GM12878 (cell line): ENCODE measurements at regions not wholly inside any gene's neighbourhood (a gene's known extent, or its start where the extent isn't known, plus 50 kb on each side); places are given as distances from the start of the nearest gene placed in this dataset.

Experiments
- ATAC-seq: fragments of 200-7000 bp; cut with Tn5 transposase; 3 replicates; pipeline ENCODE4 v1.9.1; 2020; ENCODE audit warnings: mild to moderate bottlenecking, moderate library complexity
- BruUV-seq: library from RNA; stranded (reverse); fragments of 400-500 nt; replicated peaks from 2 replicates; lab custom pipeline; 2021; lab: Mats Ljungman, UMichigan
- CTCF ChIA-PET: fragments of 300-600 bp; sonication (Branson Sonifier 250); formaldehyde crosslinking; extraction: SDS; loops from one replicate; lab custom pipeline; 2021; ENCODE audit warnings: inconsistent platforms; lab: Yijun Ruan, JAX
- POLR2A ChIA-PET: fragments of 350-600 bp; formaldehyde crosslinking; extraction: SDS; loops from one replicate; lab custom pipeline; 2021; ENCODE audit warnings: inconsistent platforms; lab: Charles Lee
- RAD21 ChIA-PET: fragments of 300-600 bp; sonication (Branson Sonifier 250); formaldehyde crosslinking; loops from one replicate; lab custom pipeline; 2023; ENCODE audit warnings: antibody characterized with exemption; ENCODE audit not compliant: unreplicated experiment; lab: Charles Lee
- SMC1A ChIA-PET: fragments of 300-600 bp; sonication (Branson Sonifier 250); formaldehyde crosslinking; loops from one replicate; lab custom pipeline; 2023; ENCODE audit not compliant: unreplicated experiment, uncharacterized antibody; lab: Charles Lee
- DNase-seq: peaks from one replicate; pipeline ENCODE4 v3.0.0-alpha.2; 2011; ENCODE audit warnings: low read depth, low spot score
- FAIRE-seq: peaks from 3 replicates; lab custom pipeline; 2011; peaks lifted over from hg19 to GRCh38; lab: Jason Lieb, UNC
- H2AFZ ChIP-seq: 2 replicates; pipeline ENCODE4 v1.6.0; 2011; ENCODE audit warnings: low read depth, low read length, control low read depth; ENCODE audit not compliant: control insufficient read depth
- H3K27ac ChIP-seq: 2 replicates; pipeline ENCODE4 v1.5.1; 2011; ENCODE audit warnings: control low read depth; ENCODE audit not compliant: control insufficient read depth, insufficient read depth
- H3K27me3 ChIP-seq, 2 experiments: replicated peaks in 1 of 2; 2 replicates each; pipeline versions ENCODE4 v1.6.0 to v1.6.1; 2011; ENCODE audit warnings: low read length in 1 of 2; ENCODE audit not compliant: control insufficient read depth in 2 of 2, insufficient read depth in 2 of 2
- H3K36me3 ChIP-seq, 2 experiments: 2 replicates each; pipeline ENCODE4 v1.5.1; 2011; ENCODE audit warnings: low read length in 1 of 2; ENCODE audit not compliant: control insufficient read depth in 2 of 2, insufficient read depth in 2 of 2
- H3K4me1 ChIP-seq: 2 replicates; pipeline ENCODE4 v1.6.1; 2011; ENCODE audit warnings: mild to moderate bottlenecking, low read length, moderate library complexity, mixed read lengths; ENCODE audit not compliant: control insufficient read depth, insufficient read depth
- H3K4me2 ChIP-seq: 2 replicates; pipeline ENCODE4 v1.6.0; 2011; ENCODE audit warnings: control low read depth; ENCODE audit not compliant: control insufficient read depth, insufficient read depth
- H3K4me3 ChIP-seq: fragments of 200-600 bp; sonication (generic); 2 replicates; pipeline ENCODE4 v1.5.1; 2016
- H3K79me2 ChIP-seq: 2 replicates; pipeline ENCODE4 v1.6.0; 2011; ENCODE audit warnings: low read length; ENCODE audit not compliant: control insufficient read depth, insufficient read depth
- H3K9ac ChIP-seq: 2 replicates; pipeline ENCODE4 v1.8.0; 2011; ENCODE audit warnings: low read length, control low read depth, mixed read lengths; ENCODE audit not compliant: control insufficient read depth, insufficient read depth
- H3K9me3 ChIP-seq: replicated peaks from 3 replicates; pipeline ENCODE4 v1.5.1; 2011; ENCODE audit warnings: mild to moderate bottlenecking, low read length; ENCODE audit not compliant: control insufficient read depth, insufficient read depth
- H4K20me1 ChIP-seq: 2 replicates; pipeline ENCODE4 v1.6.0; 2011; ENCODE audit not compliant: control insufficient read depth, insufficient read depth
- ATF7 ChIP-seq: fragments of 450-650 bp; IDR thresholded peaks from 2 replicates; pipeline ENCODE4 v1.6.1; 2016; ENCODE audit warnings: low read depth, mild to moderate bottlenecking
- BMI1 ChIP-seq: fragments of 450-650 bp; IDR thresholded peaks from 2 replicates; pipeline ENCODE4 v1.6.1; 2016; ENCODE audit warnings: mild to moderate bottlenecking, moderate library complexity, borderline replicate concordance
- CBFB ChIP-seq: IDR thresholded peaks from 2 replicates; pipeline ENCODE4 v1.6.1; 2016; ENCODE audit warnings: antibody characterized with exemption, low read depth
- CHD2 ChIP-seq: IDR thresholded peaks from 2 replicates; pipeline ENCODE4 v1.6.1; 2011; ENCODE audit warnings: low read depth, low read length, improper control_type of control experiment, borderline replicate concordance
- CREB1 ChIP-seq: IDR thresholded peaks from 2 replicates; pipeline ENCODE4 v1.6.1; 2012; ENCODE audit warnings: low read depth, mild to moderate bottlenecking, inconsistent platforms
- FOXK2 ChIP-seq: fragments of 450-650 bp; IDR thresholded peaks from 2 replicates; pipeline ENCODE4 v1.6.1; 2017; ENCODE audit warnings: mild to moderate bottlenecking, moderate library complexity
- POLR2A ChIP-seq: IDR thresholded peaks from 2 replicates; pipeline ENCODE4 v1.6.1; 2011; ENCODE audit warnings: low read depth, mild to moderate bottlenecking, low read length
- TARDBP ChIP-seq: IDR thresholded peaks from 2 replicates; pipeline ENCODE4 v1.6.1; 2016; ENCODE audit warnings: borderline replicate concordance
- TBL1XR1 ChIP-seq: IDR thresholded peaks from 2 replicates; pipeline ENCODE4 v1.6.1; 2012; ENCODE audit warnings: low read depth, low read length, improper control_type of control experiment
- TCF12 ChIP-seq: IDR thresholded peaks from 2 replicates; pipeline ENCODE4 v1.6.1; 2011; ENCODE audit warnings: low read depth, mild to moderate bottlenecking, low read length
- ZNF207 ChIP-seq: fragments of 450-650 bp; IDR thresholded peaks from 2 replicates; pipeline ENCODE4 v1.6.1; 2014; ENCODE audit warnings: antibody characterized with exemption, mild to moderate bottlenecking, borderline replicate concordance
- ZNF622 ChIP-seq: fragments of 450-650 bp; IDR thresholded peaks from 2 replicates; pipeline ENCODE4 v1.6.1; 2017; ENCODE audit warnings: mild to moderate bottlenecking, inconsistent platforms
- WGBS: methylation state at CpG from one replicate; pipeline ENCODE4 v1.1.6; 2016; ENCODE audit warnings: low lambda C conversion rate; ENCODE audit not compliant: insufficient replicate concordance, insufficient coverage; ENCODE audit errors: missing lambda C conversion rate; 5-methylcytosine and 5-hydroxymethylcytosine counted together
- in situ Hi-C: fragments of 300-500 bp; cut with MboI; formaldehyde crosslinking; loops from 9 replicates; pipeline ENCODE4 v1.14.3; 2018; ENCODE audit warnings: mixed read lengths
- intact Hi-C: fragments of 100-400 bp; cut with micrococcal nuclease; formaldehyde crosslinking; loops from one replicate; pipeline ENCODE4 v1.14.2; 2022; ENCODE audit not compliant: unreplicated experiment
- TF ChIP-seq, protein P1 (sequence below): fragments of 450-650 bp; IDR thresholded peaks from 2 replicates; pipeline ENCODE4 v1.6.1; 2016; ENCODE audit warnings: mild to moderate bottlenecking
- TF ChIP-seq, protein P2 (sequence below): IDR thresholded peaks from 2 replicates; pipeline ENCODE4 v1.6.1; 2012; ENCODE audit warnings: mild to moderate bottlenecking, low read depth, low read length

DNA sequence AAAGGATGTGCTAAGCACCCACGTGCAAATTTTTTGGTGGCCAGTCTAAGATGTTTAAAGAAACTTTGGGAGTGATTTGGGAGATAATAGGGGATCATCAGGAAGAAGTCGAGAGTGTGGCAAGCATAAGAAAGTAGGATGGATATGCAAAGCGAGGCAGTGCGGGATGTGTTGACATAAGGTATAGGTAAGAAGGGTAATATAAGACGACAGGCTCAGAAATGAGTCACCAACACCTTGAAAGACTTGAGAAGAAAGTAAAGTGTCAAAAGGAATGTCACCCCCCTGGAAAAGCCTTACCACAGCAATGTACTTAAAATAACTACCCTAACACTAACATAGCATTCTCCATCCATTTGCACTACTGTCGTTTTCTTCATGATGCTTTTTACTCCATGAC is 69.8 kb upstream of the BMP2K start:
- 47% methylated on average over 6 of the region's 6 CpGs for WGBS
- DNase-seq = no peak
- Histone ChIP-seq H3K79me2 (no peaks in the 10 kb centered on the region), H3K27ac (no peak overlapping the region), H3K36me3 (no peaks in the 10 kb centered on the region), H3K27me3 (no peaks in the 10 kb centered on the region), H3K4me2 (no peak overlapping the region), H4K20me1 (no peaks in the 10 kb centered on the region), H2AFZ (no peak overlapping the region), H3K4me3 (no peak overlapping the region), H3K9ac (no peak overlapping the region), H3K9me3 (peaks cover 7% of the 10 kb centered on the region; the same call in 1 of the 3 replicates), H3K4me1 (peaks cover 24% of the 10 kb centered on the region)
- intact Hi-C loops (no loop called here), in situ Hi-C loops (no loop called here)
- ChIA-PET SMC1A (interaction anchor here (0.6 to 2.5 kb wide), 13 partner anchors 11 to 96 kb away, joined by 3 to 13 read pairs (median 8); no protein-coding TSS in a partner anchor), RAD21 (interaction anchor here (0.6 to 2.2 kb wide), 4 partner anchors 60 to 1492 kb away, joined by 3 to 9 read pairs (median 4); no protein-coding TSS in a partner anchor), CTCF (interaction anchor here (1.0 to 2.2 kb wide), 4 partner anchors 11 to 114 kb away, joined by 3 to 5 read pairs (median 3); no protein-coding TSS in a partner anchor), POLR2A (interaction anchor here (0.7 kb wide), 1 partner anchor 157 kb away, joined by 3 read pairs; no protein-coding TSS in a partner anchor)
- no TSS peak for BruUV-seq
- no peak for FAIRE-seq
- ATAC-seq = no peak
- TF ChIP-seq, protein P1, sequence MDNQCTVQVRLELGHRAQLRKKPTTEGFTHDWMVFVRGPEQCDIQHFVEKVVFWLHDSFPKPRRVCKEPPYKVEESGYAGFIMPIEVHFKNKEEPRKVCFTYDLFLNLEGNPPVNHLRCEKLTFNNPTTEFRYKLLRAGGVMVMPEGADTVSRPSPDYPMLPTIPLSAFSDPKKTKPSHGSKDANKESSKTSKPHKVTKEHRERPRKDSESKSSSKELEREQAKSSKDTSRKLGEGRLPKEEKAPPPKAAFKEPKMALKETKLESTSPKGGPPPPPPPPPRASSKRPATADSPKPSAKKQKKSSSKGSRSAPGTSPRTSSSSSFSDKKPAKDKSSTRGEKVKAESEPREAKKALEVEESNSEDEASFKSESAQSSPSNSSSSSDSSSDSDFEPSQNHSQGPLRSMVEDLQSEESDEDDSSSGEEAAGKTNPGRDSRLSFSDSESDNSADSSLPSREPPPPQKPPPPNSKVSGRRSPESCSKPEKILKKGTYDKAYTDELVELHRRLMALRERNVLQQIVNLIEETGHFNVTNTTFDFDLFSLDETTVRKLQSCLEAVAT = 0 out of 2 replicates have a peak, but pooled peaks have one; percentile 52
- TF ChIP-seq ZNF622 = no peak

DNA sequence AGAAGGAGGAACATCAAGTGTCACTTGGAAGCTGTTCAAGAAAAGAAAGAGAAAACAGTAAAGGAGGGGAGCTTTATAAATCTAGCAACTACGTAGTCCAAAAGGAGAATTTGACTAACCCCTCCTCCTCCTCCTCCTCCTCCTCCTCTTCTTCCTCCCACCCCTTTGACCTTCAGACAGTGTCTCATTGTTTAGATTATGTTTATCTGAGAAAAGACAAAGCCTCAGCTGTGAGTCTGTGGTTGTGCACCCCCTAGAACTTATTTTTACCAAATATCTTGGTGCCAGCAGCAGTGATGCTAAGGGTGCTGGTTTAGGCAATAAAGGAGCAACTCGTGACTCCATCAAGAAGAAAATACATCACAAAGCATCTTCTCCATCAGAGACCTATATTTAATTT is 68.9 kb upstream of the BMP2K start:
- ATAC-seq (peak; percentile 76), FAIRE-seq (peak; percentile 41), DNase-seq (no peak)
- no peaks in the 10 kb centered on the region for H4K20me1 ChIP-seq
- peak overlapping the region; percentile 62 for H2AFZ ChIP-seq
- no peak overlapping the region for H3K4me3 ChIP-seq
- H3K4me2 ChIP-seq = peak overlapping the region; percentile 81
- ChIA-PET POLR2A (interaction anchor here (1.3 to 2.3 kb wide), 3 partner anchors 14 to 92 kb away, joined by 4 to 6 read pairs (median 6); no protein-coding TSS in a partner anchor), CTCF (interaction anchor here (0.7 to 1.6 kb wide), 4 partner anchors 36 to 95 kb away, joined by 3 to 6 read pairs (median 4); no protein-coding TSS in a partner anchor), RAD21 (interaction anchor here (0.6 to 1.7 kb wide), 12 partner anchors 24 to 115 kb away, joined by 3 to 7 read pairs (median 3); no protein-coding TSS in a partner anchor), SMC1A (interaction anchor here (0.9 to 2.4 kb wide), 15 partner anchors 9 to 156 kb away, joined by 3 to 9 read pairs (median 4); no protein-coding TSS in a partner anchor)
- H3K27me3 ChIP-seq = no peaks in the 10 kb centered on the region
- no TSS peak for BruUV-seq
- H3K27ac ChIP-seq = no peak overlapping the region
- H3K9ac ChIP-seq = no peak overlapping the region
- in situ Hi-C loops (no loop called here), intact Hi-C loops (no loop called here)
- WGBS = 0% methylated on average over 2 of the region's 2 CpGs
- peaks cover 24% of the 10 kb centered on the region for H3K4me1 ChIP-seq
- no peaks in the 10 kb centered on the region for H3K79me2 ChIP-seq
- peaks cover 7% of the 10 kb centered on the region; the same call in 1 of the 3 replicates for H3K9me3 ChIP-seq
- H3K36me3 ChIP-seq = no peaks in the 10 kb centered on the region
- TF ChIP-seq, protein P2, sequence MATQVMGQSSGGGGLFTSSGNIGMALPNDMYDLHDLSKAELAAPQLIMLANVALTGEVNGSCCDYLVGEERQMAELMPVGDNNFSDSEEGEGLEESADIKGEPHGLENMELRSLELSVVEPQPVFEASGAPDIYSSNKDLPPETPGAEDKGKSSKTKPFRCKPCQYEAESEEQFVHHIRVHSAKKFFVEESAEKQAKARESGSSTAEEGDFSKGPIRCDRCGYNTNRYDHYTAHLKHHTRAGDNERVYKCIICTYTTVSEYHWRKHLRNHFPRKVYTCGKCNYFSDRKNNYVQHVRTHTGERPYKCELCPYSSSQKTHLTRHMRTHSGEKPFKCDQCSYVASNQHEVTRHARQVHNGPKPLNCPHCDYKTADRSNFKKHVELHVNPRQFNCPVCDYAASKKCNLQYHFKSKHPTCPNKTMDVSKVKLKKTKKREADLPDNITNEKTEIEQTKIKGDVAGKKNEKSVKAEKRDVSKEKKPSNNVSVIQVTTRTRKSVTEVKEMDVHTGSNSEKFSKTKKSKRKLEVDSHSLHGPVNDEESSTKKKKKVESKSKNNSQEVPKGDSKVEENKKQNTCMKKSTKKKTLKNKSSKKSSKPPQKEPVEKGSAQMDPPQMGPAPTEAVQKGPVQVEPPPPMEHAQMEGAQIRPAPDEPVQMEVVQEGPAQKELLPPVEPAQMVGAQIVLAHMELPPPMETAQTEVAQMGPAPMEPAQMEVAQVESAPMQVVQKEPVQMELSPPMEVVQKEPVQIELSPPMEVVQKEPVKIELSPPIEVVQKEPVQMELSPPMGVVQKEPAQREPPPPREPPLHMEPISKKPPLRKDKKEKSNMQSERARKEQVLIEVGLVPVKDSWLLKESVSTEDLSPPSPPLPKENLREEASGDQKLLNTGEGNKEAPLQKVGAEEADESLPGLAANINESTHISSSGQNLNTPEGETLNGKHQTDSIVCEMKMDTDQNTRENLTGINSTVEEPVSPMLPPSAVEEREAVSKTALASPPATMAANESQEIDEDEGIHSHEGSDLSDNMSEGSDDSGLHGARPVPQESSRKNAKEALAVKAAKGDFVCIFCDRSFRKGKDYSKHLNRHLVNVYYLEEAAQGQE = no peak
- TF ChIP-seq TARDBP (no peak), ZNF207 (no peak), ATF7 (peak; percentile 10; the same call in 1 of the 2 replicates), POLR2A (no peak), TCF12 (no peak), FOXK2 (no peak), CHD2 (no peak), CBFB (no peak), CREB1 (0 out of 2 replicates have a peak, but pooled peaks have one; percentile 14), TBL1XR1 (no peak), BMI1 (no peak)
